Psoas muscle (tissue), 7 donors: ENCODE measurements at regions not wholly inside any gene's neighbourhood (a gene's known extent, or its start where the extent isn't known, plus 50 kb on each side); places are given as distances from the start of the nearest gene placed in this dataset.

Experiments
- ATAC-seq, 4 donors: fragments of 200-7000 bp; cut with Tn5 transposase; one replicate each; pipeline ENCODE4 v1.9.1; 2020; ENCODE audit warnings: moderate library complexity in 3 of 4, mild to moderate bottlenecking in 2 of 4
- DNase-seq, 2 donors: peaks; one replicate each; pipeline ENCODE4 v3.0.0-alpha.2; 2020
- H3K27ac ChIP-seq: fragments of 200-600 bp; one replicate; pipeline ENCODE4 v1.8.0; 2022
- H3K27me3 ChIP-seq, 3 donors: fragments of 200-600 bp in 1 of 3; one replicate each; pipeline versions ENCODE4 v1.6.1 to v1.8.0; 2013 to 2022; ENCODE audit warnings: low read length in 2 of 3, mild to moderate bottlenecking in 2 of 3, moderate library complexity in 1 of 3; ENCODE audit not compliant: insufficient read depth in 3 of 3
- H3K36me3 ChIP-seq, 2 donors: fragments of 200-600 bp in 1 of 2; one replicate each; pipeline versions ENCODE4 v1.6.1 to v1.8.0; 2013 to 2022; ENCODE audit warnings: low read depth in 1 of 2, mild to moderate bottlenecking in 1 of 2, moderate library complexity in 1 of 2; ENCODE audit not compliant: insufficient read depth in 1 of 2
- H3K4me1 ChIP-seq: fragments of 200-600 bp; one replicate; pipeline ENCODE4 v1.8.0; 2022
- H3K4me3 ChIP-seq: fragments of 200-600 bp; one replicate; pipeline ENCODE4 v1.8.0; 2022; ENCODE audit warnings: mild to moderate bottlenecking
- H3K9me3 ChIP-seq: fragments of 200-600 bp; one replicate; pipeline ENCODE4 v1.8.0; 2022
- WGBS, 3 donors: extraction: QIAGEN DNeasy Blood & Tissue Kit; methylation state at CpG; one replicate each; pipeline versions ENCODE4 v1.1.6 to v1.1.7; 2013; 5-methylcytosine and 5-hydroxymethylcytosine counted together
- intact Hi-C, 2 donors: fragments of 100-400 bp; cut with DNase I; formaldehyde crosslinking; loops; one replicate each; pipeline versions ENCODE4 v1.11.0 to v1.14.2; 2022
- TF ChIP-seq, protein P1 (sequence below): fragments of 200-600 bp; IDR thresholded peaks from one replicate; pipeline ENCODE4 v1.8.0; 2022; ENCODE audit warnings: antibody characterized with exemption
- donor health status: healthy with polysubstance abuse.
- donor health status: DM: no; HTN: no; CAD: no; lungs with moderate emphysema.
- donor health status: Bipolar disorder and iron deficiency.
- donor health status: healthy.
- donor health status: DM: yes; HTN: yes; CAD: no.
- donor health status: DM: no; HTN: no; CAD: no.
- donor health status: DM: yes; HTN: yes; CAD: no.

DNA sequence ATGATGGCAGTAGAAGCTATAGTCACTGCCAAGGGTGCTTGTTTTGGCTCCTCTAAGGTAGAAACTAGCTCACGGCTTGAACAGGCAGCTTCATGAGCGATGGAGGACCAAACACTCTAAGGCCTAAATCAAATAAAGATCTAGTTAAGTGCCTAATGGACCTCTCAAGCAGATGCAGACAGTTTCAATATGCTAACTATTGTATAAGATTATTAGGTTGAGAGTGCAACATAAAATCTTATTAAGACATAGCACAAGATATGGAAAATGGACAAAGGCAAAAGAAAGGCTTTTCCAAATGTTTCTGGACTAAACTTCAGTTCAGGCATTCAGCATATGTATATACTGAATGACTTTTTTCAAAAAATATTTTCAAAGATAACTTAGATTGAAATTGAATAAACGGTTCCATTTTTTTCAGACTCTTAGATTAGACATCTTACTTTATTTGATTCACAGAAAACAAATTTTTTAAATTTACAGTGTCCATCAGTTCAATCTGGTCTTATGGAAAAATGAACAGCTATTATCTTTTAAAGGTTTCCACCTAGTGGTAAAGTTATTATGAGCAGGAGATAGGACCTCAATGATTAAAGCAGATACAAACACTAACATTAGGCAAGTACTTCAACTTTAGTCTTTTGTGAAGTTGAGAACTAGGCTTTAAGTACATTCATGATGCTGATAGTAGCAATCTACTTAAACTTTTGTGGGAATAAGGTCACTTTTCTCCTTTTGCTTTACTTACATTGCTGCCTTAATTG, 1167.7 kb downstream of the MAT2B start:
- WGBS, 3 donors = 53 to 65% (median 60%) methylated on average over 3 of the region's 3 CpGs
- H3K27me3 ChIP-seq = no peaks in the 10 kb centered on the region
- no peaks in the 10 kb centered on the region for H3K9me3 ChIP-seq
- no peaks in the 10 kb centered on the region for H3K36me3 ChIP-seq
- TF ChIP-seq, protein P1, sequence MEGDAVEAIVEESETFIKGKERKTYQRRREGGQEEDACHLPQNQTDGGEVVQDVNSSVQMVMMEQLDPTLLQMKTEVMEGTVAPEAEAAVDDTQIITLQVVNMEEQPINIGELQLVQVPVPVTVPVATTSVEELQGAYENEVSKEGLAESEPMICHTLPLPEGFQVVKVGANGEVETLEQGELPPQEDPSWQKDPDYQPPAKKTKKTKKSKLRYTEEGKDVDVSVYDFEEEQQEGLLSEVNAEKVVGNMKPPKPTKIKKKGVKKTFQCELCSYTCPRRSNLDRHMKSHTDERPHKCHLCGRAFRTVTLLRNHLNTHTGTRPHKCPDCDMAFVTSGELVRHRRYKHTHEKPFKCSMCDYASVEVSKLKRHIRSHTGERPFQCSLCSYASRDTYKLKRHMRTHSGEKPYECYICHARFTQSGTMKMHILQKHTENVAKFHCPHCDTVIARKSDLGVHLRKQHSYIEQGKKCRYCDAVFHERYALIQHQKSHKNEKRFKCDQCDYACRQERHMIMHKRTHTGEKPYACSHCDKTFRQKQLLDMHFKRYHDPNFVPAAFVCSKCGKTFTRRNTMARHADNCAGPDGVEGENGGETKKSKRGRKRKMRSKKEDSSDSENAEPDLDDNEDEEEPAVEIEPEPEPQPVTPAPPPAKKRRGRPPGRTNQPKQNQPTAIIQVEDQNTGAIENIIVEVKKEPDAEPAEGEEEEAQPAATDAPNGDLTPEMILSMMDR = no peak
- no peak for ATAC-seq
- intact Hi-C loops = no loop called here
- H3K27ac ChIP-seq = no peak overlapping the region
- H3K4me1 ChIP-seq = no peaks in the 10 kb centered on the region
- H3K4me3 ChIP-seq = no peak overlapping the region
- no peak for DNase-seq

DNA sequence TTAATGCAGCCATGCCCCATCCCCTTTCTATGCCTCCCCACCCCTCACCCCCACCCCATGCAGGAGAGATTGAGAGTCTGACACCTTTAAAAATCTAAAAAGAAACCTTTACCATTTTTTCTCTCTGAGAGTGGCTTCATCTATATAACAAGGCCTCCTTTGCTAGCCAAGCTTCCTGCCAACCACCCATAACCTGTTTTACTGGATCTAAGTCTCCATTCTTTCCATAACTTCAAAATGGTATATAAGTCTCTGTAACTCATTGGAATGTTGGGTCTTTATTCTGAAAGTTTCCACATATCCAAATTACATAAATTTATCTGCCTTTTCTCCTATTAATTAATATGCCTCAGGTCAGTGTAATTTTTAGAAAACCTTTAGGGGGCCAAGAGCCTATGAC, 1174.0 kb downstream of the MAT2B start:
- Histone ChIP-seq H3K9me3 (no peaks in the 10 kb centered on the region), H3K4me1 (no peaks in the 10 kb centered on the region), H3K36me3 (no peaks in the 10 kb centered on the region), H3K4me3 (no peak overlapping the region), H3K27me3 (no peaks in the 10 kb centered on the region), H3K27ac (no peak overlapping the region)
- ATAC-seq (no peak), DNase-seq (no peak)
- intact Hi-C loops = no loop called here
- TF ChIP-seq, protein P1 = no peak

- TF ChIP-seq, protein P1 = no peak
- intact Hi-C loops = no loop called here
- Histone ChIP-seq H3K27ac (no peak overlapping the region), H3K4me1 (no peaks in the 10 kb centered on the region), H3K27me3 (no peaks in the 10 kb centered on the region), H3K36me3 (no peaks in the 10 kb centered on the region), H3K4me3 (no peak overlapping the region), H3K9me3 (no peaks in the 10 kb centered on the region)
- no peak for ATAC-seq
- no peak for DNase-seq
These were observed 1174.8 kb downstream of the MAT2B start for GRCh38 chr5:164680216-164680615.

DNA sequence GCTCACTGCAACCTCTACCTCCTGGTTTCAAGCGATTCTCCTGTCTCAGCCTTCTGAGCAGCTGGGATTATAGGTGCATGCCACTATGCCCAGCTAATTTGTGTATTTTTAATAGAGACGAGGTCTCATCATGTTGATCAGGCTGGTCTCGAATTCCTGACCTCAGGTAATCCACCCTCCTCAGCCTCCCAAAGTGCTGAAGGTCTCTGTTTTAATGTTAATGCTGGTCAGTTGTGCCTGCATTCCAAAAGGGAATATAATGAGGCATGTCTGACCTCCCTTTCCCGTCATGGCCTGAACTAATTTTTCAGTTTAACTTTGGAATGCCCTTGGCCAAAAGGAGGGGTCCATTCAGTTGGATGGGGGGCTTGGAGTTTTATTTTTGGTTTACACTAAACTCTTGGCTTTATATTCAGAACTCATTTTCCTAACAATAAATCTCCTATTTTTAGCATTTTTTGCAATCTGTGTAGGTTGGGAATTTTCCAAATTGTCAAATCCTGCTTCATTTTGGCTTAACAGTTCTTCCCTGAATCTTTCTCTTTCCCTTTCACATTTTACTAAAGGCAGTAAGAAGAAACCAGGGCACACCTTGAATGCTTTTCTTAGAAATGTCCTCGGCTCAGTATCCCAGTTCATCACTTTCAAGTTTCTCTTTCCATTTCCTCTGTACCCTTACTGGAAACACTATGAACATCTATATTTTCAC, 1175.5 kb downstream of the MAT2B start:
- DNase-seq (no peak), ATAC-seq (no peak)
- 21 to 24% (median 22%) methylated on average over 5 of the region's 5 CpGs for WGBS, 3 donors
- TF ChIP-seq, protein P1 = no peak
- H3K36me3 ChIP-seq = no peaks in the 10 kb centered on the region
- H3K4me1 ChIP-seq = no peaks in the 10 kb centered on the region
- H3K27me3 ChIP-seq = no peaks in the 10 kb centered on the region
- H3K27ac ChIP-seq = no peak overlapping the region
- H3K9me3 ChIP-seq = no peaks in the 10 kb centered on the region
- no peak overlapping the region for H3K4me3 ChIP-seq
- intact Hi-C loops = no loop called here
